GM21528 (cell line): ENCODE measurements at regions not wholly inside any gene's neighbourhood (a gene's known extent, or its start where the extent isn't known, plus 50 kb on each side); places are given as distances from the start of the nearest gene placed in this dataset.

Experiments used
- ATAC-seq: cut with Tn5 transposase; IDR thresholded peaks from one replicate; pipeline ENCODE4 v1.9.1; 2021; ENCODE audit warnings: mild to moderate bottlenecking, moderate library complexity; ENCODE audit not compliant: unreplicated experiment, low FRiP score

- no peak for ATAC-seq
Observed at GRCh38 chr6:74785236-74785635, 420.6 kb downstream of the COL12A1 start.

GRCh38 chr6:74782346-74782745 is 423.5 kb downstream of the COL12A1 start:
- ATAC-seq, result no peak

- no peak for ATAC-seq
Observed at GRCh38 chr6:74780831-74781230, 425.0 kb downstream of the COL12A1 start.

GRCh38 chr6:74768738-74769137 is 437.1 kb downstream of the COL12A1 start:
- no peak for ATAC-seq

GRCh38 chr6:74768120-74768519 is 437.7 kb downstream of the COL12A1 start:
- ATAC-seq, result no peak

- ATAC-seq, result no peak
Observed at GRCh38 chr6:74765486-74765885, 440.4 kb downstream of the COL12A1 start.

- ATAC-seq, result no peak
Observed at GRCh38 chr6:74764486-74764885, 441.4 kb downstream of the COL12A1 start.

- no peak for ATAC-seq
Observed at GRCh38 chr6:74762841-74763240, 443.0 kb downstream of the COL12A1 start.

GRCh38 chr6:74757813-74758212 is 448.0 kb downstream of the COL12A1 start:
- ATAC-seq, result no peak

GRCh38 chr6:74756923-74757322 is 448.9 kb downstream of the COL12A1 start:
- ATAC-seq, result no peak

- no peak for ATAC-seq
Observed at GRCh38 chr6:74755778-74756177, 450.1 kb downstream of the COL12A1 start.

- no peak for ATAC-seq
Observed at GRCh38 chr6:74755196-74755595, 450.7 kb downstream of the COL12A1 start.

GRCh38 chr6:74753883-74754600 is 451.8 kb downstream of the COL12A1 start:
- ATAC-seq, result no peak

GRCh38 chr6:74752303-74752702 is 453.6 kb downstream of the COL12A1 start:
- no peak for ATAC-seq

GRCh38 chr6:74750826-74751225 is 455.0 kb downstream of the COL12A1 start:
- ATAC-seq, result no peak

GRCh38 chr6:74749211-74750147 is 456.4 kb downstream of the COL12A1 start:
- no peak for ATAC-seq

GRCh38 chr6:74745670-74746069 is 460.2 kb downstream of the COL12A1 start:
- ATAC-seq, result no peak

- ATAC-seq, result no peak
Observed at GRCh38 chr6:74742793-74743508, 462.9 kb downstream of the COL12A1 start.

- no peak for ATAC-seq
Observed at GRCh38 chr6:74741646-74742045, 464.2 kb downstream of the COL12A1 start.

GRCh38 chr6:74735304-74735703 is 470.5 kb downstream of the COL12A1 start:
- no peak for ATAC-seq

- ATAC-seq, result no peak
Observed at GRCh38 chr6:74734901-74735300, 471.0 kb downstream of the COL12A1 start.
